ENCODE measurements at regions not wholly inside any gene's neighbourhood (a gene's known extent, or its start where the extent isn't known, plus 50 kb on each side); places are given as distances from the start of the nearest gene placed in this dataset.

- Histone ChIP-seq H3K27me3 (no peaks in the 10 kb centered on the region), H3K4me3 (no peak overlapping the region), H3K9me3 (peaks cover 0 to 5% (median 0%) of the 10 kb centered on the region in 3 donors), H3K4me1 (no peaks in the 10 kb centered on the region), H3K27ac (no peak overlapping the region), H3K36me3 (no peaks in the 10 kb centered on the region)
- TF ChIP-seq CTCF (IDR thresholded peaks at IDR 0.05), result no peak
- no peak for TF ChIP-seq POLR2A (IDR thresholded peaks at IDR 0.05)
- DNase-seq, result no peak
- 73 to 86% methylated on average over 4 of the region's 4 CpGs for WGBS, 2 donors
- intact Hi-C loops (cut with DNase I), result no loop called here
These were observed 275.4 kb upstream of the ROBO1 start for GRCh38 chr3:80043226-80043625.

GRCh38 chr3:80040067-80040466, 272.3 kb upstream of the ROBO1 start:
- no peak for DNase-seq
- no peak overlapping the region for H3K27ac ChIP-seq
- 20 to 33% methylated on average over 2 of the region's 2 CpGs for WGBS, 2 donors
- H3K36me3 ChIP-seq, result no peaks in the 10 kb centered on the region
- no peaks in the 10 kb centered on the region for H3K27me3 ChIP-seq
- TF ChIP-seq CTCF (IDR thresholded peaks at IDR 0.05) (no peak), POLR2A (IDR thresholded peaks at IDR 0.05) (no peak)
- intact Hi-C loops (cut with DNase I), result no loop called here
- peaks cover 0 to 5% (median 0%) of the 10 kb centered on the region in 3 donors for H3K9me3 ChIP-seq
- no peak overlapping the region for H3K4me3 ChIP-seq
- no peaks in the 10 kb centered on the region for H3K4me1 ChIP-seq

- Histone ChIP-seq H3K27me3 (no peaks in the 10 kb centered on the region), H3K9me3 (no peaks in the 10 kb centered on the region), H3K27ac (no peak overlapping the region), H3K4me1 (no peaks in the 10 kb centered on the region), H3K36me3 (no peaks in the 10 kb centered on the region), H3K4me3 (no peak overlapping the region)
- TF ChIP-seq CTCF (IDR thresholded peaks at IDR 0.05) (no peak), POLR2A (IDR thresholded peaks at IDR 0.05) (no peak)
- intact Hi-C loops (cut with DNase I), result no loop called here
- no peak for DNase-seq
These were observed 268.4 kb upstream of the ROBO1 start for GRCh38 chr3:80036176-80036575.

GRCh38 chr3:80035021-80035420, 267.2 kb upstream of the ROBO1 start:
- intact Hi-C loops (cut with DNase I), result no loop called here
- 76 to 79% methylated on average over 7 of the region's 7 CpGs for WGBS, 2 donors
- Histone ChIP-seq H3K27ac (no peak overlapping the region), H3K27me3 (no peaks in the 10 kb centered on the region), H3K9me3 (no peaks in the 10 kb centered on the region), H3K36me3 (no peaks in the 10 kb centered on the region), H3K4me3 (no peak overlapping the region), H3K4me1 (no peaks in the 10 kb centered on the region)
- TF ChIP-seq POLR2A (IDR thresholded peaks at IDR 0.05), result no peak
- TF ChIP-seq CTCF (IDR thresholded peaks at IDR 0.05), result no peak
- no peak for DNase-seq

GRCh38 chr3:80023010-80023409, 255.2 kb upstream of the ROBO1 start:
- no peaks in the 10 kb centered on the region for H3K27me3 ChIP-seq
- TF ChIP-seq CTCF (IDR thresholded peaks at IDR 0.05) (no peak), POLR2A (IDR thresholded peaks at IDR 0.05) (no peak)
- DNase-seq, result no peak
- H3K4me3 ChIP-seq, result no peak overlapping the region
- no peaks in the 10 kb centered on the region for H3K4me1 ChIP-seq
- intact Hi-C loops (cut with DNase I), result no loop called here
- no peak overlapping the region for H3K27ac ChIP-seq
- WGBS, 2 donors, result 61 to 79% methylated on average over 2 of the region's 2 CpGs
- no peaks in the 10 kb centered on the region for H3K36me3 ChIP-seq
- no peaks in the 10 kb centered on the region for H3K9me3 ChIP-seq

All from esophagus squamous epithelium (tissue), 5 donors.